CD14-positive monocyte (primary cell): ENCODE measurements at regions not wholly inside any gene's neighbourhood (a gene's known extent, or its start where the extent isn't known, plus 50 kb on each side); places are given as distances from the start of the nearest gene placed in this dataset.

ENCODE experiments used
- DNase-seq, 3 donors: peaks; one replicate each; pipeline ENCODE4 v3.0.0-alpha.2; 2011 to 2022
- H2AFZ ChIP-seq: 2 replicates; pipeline ENCODE4 v1.6.0; 2012; ENCODE audit warnings: mild to moderate bottlenecking, low read depth, low read length, inconsistent platforms; ENCODE audit not compliant: insufficient read depth, poor library complexity, severe bottlenecking
- H3K27ac ChIP-seq, 2 donors: 1 replicate in 1 of 2; 2 replicates in 1 of 2; pipeline ENCODE4 v1.5.1; 2012 to 2013; ENCODE audit warnings: low read length in 2 of 2, control low read depth in 1 of 2, inconsistent platforms in 1 of 2, low read depth in 1 of 2, mild to moderate bottlenecking in 1 of 2
- H3K27me3 ChIP-seq, 2 donors: one replicate each; pipeline versions ENCODE4 v1.6.0 to v1.6.1; 2011 to 2013; ENCODE audit warnings: low read length in 2 of 2; ENCODE audit not compliant: control insufficient read depth in 2 of 2, insufficient read depth in 2 of 2
- H3K36me3 ChIP-seq, 2 donors: replicated peaks in 1 of 2; 1 replicate in 1 of 2; 2 replicates in 1 of 2; pipeline versions ENCODE4 v1.5.1 to v1.6.1; 2012 to 2013; ENCODE audit warnings: low read length in 2 of 2, control low read depth in 1 of 2, inconsistent platforms in 1 of 2, mild to moderate bottlenecking in 1 of 2; ENCODE audit not compliant: insufficient read depth in 2 of 2, control insufficient read depth in 1 of 2
- H3K4me1 ChIP-seq, 2 donors: 1 replicate in 1 of 2; 2 replicates in 1 of 2; pipeline versions ENCODE4 v1.5.1 to v1.6.1; 2012 to 2013; ENCODE audit warnings: low read length in 2 of 2, control low read depth in 1 of 2, inconsistent platforms in 1 of 2, mild to moderate bottlenecking in 1 of 2, moderate library complexity in 1 of 2; ENCODE audit not compliant: insufficient read depth in 2 of 2, control insufficient read depth in 1 of 2
- H3K4me2 ChIP-seq: replicated peaks from 2 replicates; pipeline ENCODE3; 2012; ENCODE audit warnings: low read length, moderate library complexity, mild to moderate bottlenecking; ENCODE audit not compliant: poor library complexity, severe bottlenecking; ENCODE audit errors: extremely low read depth
- H3K4me3 ChIP-seq, 3 experiments: fragments of 200-600 bp in 1 of 3; sonication (generic) in 1 of 3; replicated peaks in 1 of 3; 1 replicate in 2 of 3; 2 replicates in 1 of 3; pipeline ENCODE4 v1.5.1; 2011 to 2013; ENCODE audit warnings: low read length in 3 of 3, mild to moderate bottlenecking in 3 of 3, control low read depth in 2 of 3, low read depth in 2 of 3, inconsistent platforms in 1 of 3, moderate library complexity in 1 of 3
- H3K79me2 ChIP-seq: 2 replicates; pipeline ENCODE4 v1.6.0; 2012; ENCODE audit warnings: mild to moderate bottlenecking, control low read depth, inconsistent platforms, low read length, moderate library complexity; ENCODE audit not compliant: insufficient read depth
- H3K9ac ChIP-seq: 2 replicates; pipeline ENCODE4 v1.6.0; 2017; ENCODE audit warnings: low read length, mild to moderate bottlenecking; ENCODE audit not compliant: insufficient read depth, poor library complexity, severe bottlenecking
- H3K9me3 ChIP-seq, 2 donors: replicated peaks in 1 of 2; 1 replicate in 1 of 2; 2 replicates in 1 of 2; pipeline versions ENCODE4 v1.5.1 to v1.6.1; 2012 to 2013; ENCODE audit warnings: low read length in 2 of 2, control low read depth in 1 of 2; ENCODE audit not compliant: control insufficient read depth in 1 of 2, insufficient read depth in 1 of 2
- H4K20me1 ChIP-seq: 2 replicates; pipeline ENCODE4 v1.6.0; 2012; ENCODE audit warnings: mild to moderate bottlenecking, low read length, control low read depth, moderate library complexity; ENCODE audit not compliant: insufficient read depth
- H3K27ac Mint-ChIP-seq, 7 donors: one replicate each; pipeline ENCODE4 v1.8.0; 2020; ENCODE audit warnings: mild to moderate bottlenecking in 7 of 7, mixed read lengths in 7 of 7, moderate library complexity in 6 of 7, inconsistent platforms in 2 of 7
- H3K27me3 Mint-ChIP-seq, 3 donors: one replicate each; pipeline ENCODE4 v1.8.0; 2021 to 2022; ENCODE audit warnings: low read depth in 3 of 3, mild to moderate bottlenecking in 3 of 3, mixed read lengths in 3 of 3, moderate library complexity in 3 of 3, inconsistent platforms in 1 of 3
- H3K36me3 Mint-ChIP-seq, 2 donors: one replicate each; pipeline ENCODE4 v1.8.0; 2020; ENCODE audit warnings: mixed read lengths in 2 of 2, inconsistent platforms in 1 of 2, mild to moderate bottlenecking in 1 of 2
- H3K4me1 Mint-ChIP-seq: one replicate; pipeline ENCODE4 v1.8.0; 2020; ENCODE audit warnings: mild to moderate bottlenecking, mixed read lengths
- H3K4me3 Mint-ChIP-seq, 2 donors: one replicate each; pipeline ENCODE4 v1.8.0; 2020; ENCODE audit warnings: mild to moderate bottlenecking in 2 of 2, mixed read lengths in 2 of 2, moderate library complexity in 1 of 2
- H3K9me3 Mint-ChIP-seq, 7 donors: one replicate each; pipeline ENCODE4 v1.8.0; 2020 to 2022; ENCODE audit warnings: mixed read lengths in 7 of 7, mild to moderate bottlenecking in 6 of 7, moderate library complexity in 6 of 7, inconsistent platforms in 2 of 7
- WGBS: methylation state at CpG from one replicate; pipeline ENCODE4 v1.1.5; 2013; ENCODE audit warnings: missing lambda C conversion rate; ENCODE audit not compliant: insufficient coverage; 5-methylcytosine and 5-hydroxymethylcytosine counted together
- intact Hi-C, 2 donors: fragments of 100-400 bp; cut with micrococcal nuclease; formaldehyde crosslinking; loops; one replicate each; pipeline versions ENCODE4 v1.15.0 to v1.15.1; 2023
- TF ChIP-seq, protein P1 (sequence below): fragments of 200-600 bp; IDR thresholded peaks from one replicate; pipeline ENCODE4 v1.8.0; 2022; ENCODE audit warnings: antibody characterized with exemption, mild to moderate bottlenecking

DNA sequence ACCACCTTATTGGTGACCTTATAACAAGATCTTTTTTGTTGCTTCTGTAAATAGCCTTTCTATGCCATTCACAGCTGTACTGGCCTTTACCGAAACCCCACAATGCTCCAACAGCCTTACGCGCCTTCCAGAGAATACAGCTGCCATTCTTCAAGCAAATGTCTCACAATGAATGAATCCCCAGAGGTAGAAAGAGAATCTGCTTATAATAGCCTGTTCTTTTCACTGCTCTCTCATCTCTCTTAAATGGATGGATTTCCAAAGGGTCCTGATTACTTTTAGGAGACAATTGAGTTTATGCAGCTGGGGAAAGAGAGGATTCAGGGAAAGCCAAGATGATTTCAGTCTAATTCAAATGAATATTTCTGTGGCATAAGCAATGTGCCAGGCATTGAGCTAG lies 183.1 kb upstream of the PDE1C start:
- intact Hi-C loops = no loop called here
- H3K4me3 Mint-ChIP-seq = no peak overlapping the region
- TF ChIP-seq, protein P1, sequence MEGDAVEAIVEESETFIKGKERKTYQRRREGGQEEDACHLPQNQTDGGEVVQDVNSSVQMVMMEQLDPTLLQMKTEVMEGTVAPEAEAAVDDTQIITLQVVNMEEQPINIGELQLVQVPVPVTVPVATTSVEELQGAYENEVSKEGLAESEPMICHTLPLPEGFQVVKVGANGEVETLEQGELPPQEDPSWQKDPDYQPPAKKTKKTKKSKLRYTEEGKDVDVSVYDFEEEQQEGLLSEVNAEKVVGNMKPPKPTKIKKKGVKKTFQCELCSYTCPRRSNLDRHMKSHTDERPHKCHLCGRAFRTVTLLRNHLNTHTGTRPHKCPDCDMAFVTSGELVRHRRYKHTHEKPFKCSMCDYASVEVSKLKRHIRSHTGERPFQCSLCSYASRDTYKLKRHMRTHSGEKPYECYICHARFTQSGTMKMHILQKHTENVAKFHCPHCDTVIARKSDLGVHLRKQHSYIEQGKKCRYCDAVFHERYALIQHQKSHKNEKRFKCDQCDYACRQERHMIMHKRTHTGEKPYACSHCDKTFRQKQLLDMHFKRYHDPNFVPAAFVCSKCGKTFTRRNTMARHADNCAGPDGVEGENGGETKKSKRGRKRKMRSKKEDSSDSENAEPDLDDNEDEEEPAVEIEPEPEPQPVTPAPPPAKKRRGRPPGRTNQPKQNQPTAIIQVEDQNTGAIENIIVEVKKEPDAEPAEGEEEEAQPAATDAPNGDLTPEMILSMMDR = no peak

DNA sequence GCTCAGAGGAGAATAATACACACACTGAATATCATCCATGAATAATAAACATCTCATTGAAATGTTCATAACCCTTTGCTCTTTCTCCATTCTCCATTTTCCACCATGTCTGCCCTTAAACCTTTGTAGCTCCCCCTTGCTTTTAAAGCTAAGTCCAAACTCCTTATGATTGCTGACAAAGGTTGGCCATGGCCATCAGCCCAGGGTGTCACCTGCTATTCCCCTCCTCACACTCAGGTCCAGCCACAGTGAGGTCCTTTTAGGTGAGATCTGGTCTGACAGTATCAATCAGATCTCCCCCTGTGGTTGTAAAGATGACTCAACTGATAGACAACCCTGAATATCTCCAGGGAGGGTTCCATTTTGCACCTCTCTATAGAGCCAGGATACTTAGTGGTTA lies 181.5 kb upstream of the PDE1C start:
- Mint-ChIP-seq H3K27ac (no peak overlapping the region), H3K4me1 (no peaks in the 10 kb centered on the region), H3K4me3 (peak overlapping the region in 1 of 2 donors; percentile 31), H3K9me3 (peaks cover 0 to 3% (median 0%) of the 10 kb centered on the region in 7 donors), H3K36me3 (no peaks in the 10 kb centered on the region), H3K27me3 (peaks cover 1 to 7% (median 2%) of the 10 kb centered on the region in 3 donors)
- H2AFZ ChIP-seq = no peak overlapping the region
- H3K36me3 ChIP-seq = no peaks in the 10 kb centered on the region
- no peak overlapping the region for H3K27ac ChIP-seq
- H3K4me3 ChIP-seq = no peak overlapping the region
- H3K9me3 ChIP-seq = no peaks in the 10 kb centered on the region
- no peak for DNase-seq
- H3K4me2 ChIP-seq = no peak overlapping the region
- no peaks in the 10 kb centered on the region for H3K27me3 ChIP-seq
- no peaks in the 10 kb centered on the region for H4K20me1 ChIP-seq
- no peaks in the 10 kb centered on the region for H3K79me2 ChIP-seq
- TF ChIP-seq, protein P1 = no peak
- no peak overlapping the region for H3K9ac ChIP-seq
- intact Hi-C loops = no loop called here
- no peaks in the 10 kb centered on the region for H3K4me1 ChIP-seq

More for the DNA sequence above, 183.1 kb upstream of the PDE1C start:
- Histone ChIP-seq H3K9ac (no peak overlapping the region), H3K27ac (no peak overlapping the region), H3K79me2 (no peaks in the 10 kb centered on the region), H3K9me3 (no peaks in the 10 kb centered on the region), H2AFZ (no peak overlapping the region), H3K4me1 (no peaks in the 10 kb centered on the region), H3K4me3 (no peak overlapping the region), H3K27me3 (no peaks in the 10 kb centered on the region), H3K4me2 (no peak overlapping the region), H4K20me1 (no peaks in the 10 kb centered on the region), H3K36me3 (no peaks in the 10 kb centered on the region)
- DNase-seq = no peak
- H3K36me3 Mint-ChIP-seq = no peaks in the 10 kb centered on the region
- H3K4me1 Mint-ChIP-seq = no peaks in the 10 kb centered on the region
- peaks cover 1 to 7% (median 2%) of the 10 kb centered on the region in 3 donors for H3K27me3 Mint-ChIP-seq
- H3K9me3 Mint-ChIP-seq = peaks cover 0 to 3% (median 0%) of the 10 kb centered on the region in 7 donors
- H3K27ac Mint-ChIP-seq = no peak overlapping the region
- 100% methylated on average over 1 of the region's 3 CpGs for WGBS
